ENCODE measurements at regions not wholly inside any gene's neighbourhood (a gene's known extent, or its start where the extent isn't known, plus 50 kb on each side); places are given as distances from the start of the nearest gene placed in this dataset.

GRCh38 chr1:58325866-58326265 lies 220.7 kb downstream of the OMA1 start:
- no peak overlapping the region for H3K27ac ChIP-seq
- Mint-ChIP-seq H3K27ac (peak overlapping the region; percentile 34), H3K9me3 (peaks cover 13% of the 10 kb centered on the region)

GRCh38 chr1:58324558-58324957 lies 222.0 kb downstream of the OMA1 start:
- Histone ChIP-seq H3K4me1 (peaks cover 25% of the 10 kb centered on the region), H4K20me1 (ENCODE audit: low read depth) (no peaks in the 10 kb centered on the region), H3K27me3 (no peaks in the 10 kb centered on the region), H3K79me2 (ENCODE audit: low read depth) (no peaks in the 10 kb centered on the region), H3K9me3 (ENCODE audit: low read depth) (no peaks in the 10 kb centered on the region), H2AFZ (replicated peaks) (no peak overlapping the region), H3K27ac (no peak overlapping the region), H3K4me2 (no peak overlapping the region), H3K4me3 (no peak overlapping the region), H3K9ac (no peak overlapping the region), H3F3A (ENCODE audit: low read depth) (no peaks in the 10 kb centered on the region), H3K36me3 (no peaks in the 10 kb centered on the region)
- H3K27me3 Mint-ChIP-seq (ENCODE audit: insufficient read depth, low read depth) = peaks cover 3% of the 10 kb centered on the region
- H3K27ac Mint-ChIP-seq = no peak overlapping the region
- no peak overlapping the region for H3K4me3 Mint-ChIP-seq
- no peak for DNase-seq (ENCODE audit: low spot score)
- peaks cover 13% of the 10 kb centered on the region for H3K9me3 Mint-ChIP-seq
- H3K36me3 Mint-ChIP-seq = peaks cover 2% of the 10 kb centered on the region
- peaks cover 22% of the 10 kb centered on the region for H3K4me1 Mint-ChIP-seq
- TF ChIP-seq CTCF (IDR thresholded peaks at IDR 0.05) (no peak), EZH2phosphoT487 (IDR thresholded peaks at IDR 0.05) (no peak)

More at GRCh38 chr1:58325866-58326265, 220.7 kb downstream of the OMA1 start:
- Histone ChIP-seq H3K27me3 (no peaks in the 10 kb centered on the region), H3K4me1 (peaks cover 31% of the 10 kb centered on the region), H3K4me3 (no peak overlapping the region), H3K9ac (no peak overlapping the region), H4K20me1 (ENCODE audit: low read depth) (no peaks in the 10 kb centered on the region), H3K4me2 (no peak overlapping the region), H2AFZ (replicated peaks) (peak overlapping the region; percentile 66), H3K36me3 (no peaks in the 10 kb centered on the region), H3F3A (ENCODE audit: low read depth) (no peaks in the 10 kb centered on the region), H3K79me2 (ENCODE audit: low read depth) (no peaks in the 10 kb centered on the region), H3K9me3 (ENCODE audit: low read depth) (no peaks in the 10 kb centered on the region)
- TF ChIP-seq EZH2 (IDR thresholded peaks at IDR 0.05) = no peak
- no peak for TF ChIP-seq EZH2phosphoT487 (IDR thresholded peaks at IDR 0.05)
- TF ChIP-seq CTCF (IDR thresholded peaks at IDR 0.05) = no peak
- H3K27me3 Mint-ChIP-seq (ENCODE audit: insufficient read depth, low read depth) = no peaks in the 10 kb centered on the region
- no peak overlapping the region for H3K4me3 Mint-ChIP-seq
- peaks cover 2% of the 10 kb centered on the region for H3K36me3 Mint-ChIP-seq
- no peak for DNase-seq (ENCODE audit: low spot score)
- H3K4me1 Mint-ChIP-seq = peaks cover 22% of the 10 kb centered on the region

GRCh38 chr1:58318157-58319005 lies 228.1 kb downstream of the OMA1 start:
- H4K20me1 ChIP-seq (ENCODE audit: low read depth) = no peaks in the 10 kb centered on the region
- DNase-seq (ENCODE audit: low spot score) = no peak
- Mint-ChIP-seq H3K27ac (no peak overlapping the region), H3K9me3 (peaks cover 12% of the 10 kb centered on the region), H3K4me1 (no peaks in the 10 kb centered on the region), H3K36me3 (peaks cover 2% of the 10 kb centered on the region), H3K4me3 (no peak overlapping the region), H3K27me3 (ENCODE audit: insufficient read depth, low read depth) (peaks cover 3% of the 10 kb centered on the region)
- no peaks in the 10 kb centered on the region for H3K9me3 ChIP-seq (ENCODE audit: low read depth)
- H2AFZ ChIP-seq (replicated peaks) = no peak overlapping the region
- H3F3A ChIP-seq (ENCODE audit: low read depth) = no peaks in the 10 kb centered on the region
- no peaks in the 10 kb centered on the region for H3K79me2 ChIP-seq (ENCODE audit: low read depth)
- H3K9ac ChIP-seq = no peak overlapping the region
- TF ChIP-seq CTCF (IDR thresholded peaks at IDR 0.05) = no peak
- no peak for TF ChIP-seq EZH2phosphoT487 (IDR thresholded peaks at IDR 0.05)
- TF ChIP-seq EZH2 (IDR thresholded peaks at IDR 0.05) = no peak
- H3K27ac ChIP-seq = no peak overlapping the region
- no peaks in the 10 kb centered on the region for H3K36me3 ChIP-seq
- H3K4me3 ChIP-seq = no peak overlapping the region
- no peaks in the 10 kb centered on the region for H3K4me1 ChIP-seq
- no peaks in the 10 kb centered on the region for H3K27me3 ChIP-seq
- H3K4me2 ChIP-seq = no peak overlapping the region

Data from neural progenitor cell (in vitro differentiated cells).